Lower leg skin (tissue), 4 donors: ENCODE measurements at regions not wholly inside any gene's neighbourhood (a gene's known extent, or its start where the extent isn't known, plus 50 kb on each side); places are given as distances from the start of the nearest gene placed in this dataset.

Experiments used
- DNase-seq, 2 donors: peaks; one replicate each; pipeline ENCODE4 v3.0.0-alpha.2; 2019; ENCODE audit warnings: low spot score in 2 of 2
- H3K4me3 ChIP-seq: fragments of 200-600 bp; sonication (generic); 2 replicates; pipeline ENCODE4 v1.5.1; 2017; ENCODE audit warnings: mild to moderate bottlenecking, low read depth; ENCODE audit not compliant: poor library complexity, severe bottlenecking
- CTCF ChIP-seq, 3 donors: fragments of 450-650 bp; IDR thresholded peaks; one replicate each; pipeline ENCODE4 v1.5.1; 2016; ENCODE audit warnings: antibody characterized with exemption in 3 of 3, mild to moderate bottlenecking in 3 of 3, moderate library complexity in 2 of 3
- POLR2A ChIP-seq, 2 donors: fragments of 450-650 bp; IDR thresholded peaks; one replicate each; pipeline ENCODE4 v1.6.1; 2016 to 2017; ENCODE audit warnings: antibody characterized with exemption in 2 of 2, mild to moderate bottlenecking in 1 of 2, moderate library complexity in 1 of 2
- WGBS, 2 donors: methylation state at CpG; one replicate each; pipeline ENCODE4 v1.1.5; 2018; 5-methylcytosine and 5-hydroxymethylcytosine counted together
- intact Hi-C: fragments of 100-400 bp; cut with DNase I; formaldehyde crosslinking; loops from one replicate; pipeline ENCODE4 v1.15.0; 2023; ENCODE audit warnings: low total_unique reads

GRCh38 chr7:80588591-80588990 lies 49.9 kb upstream of the CD36 start:
- TF ChIP-seq POLR2A (IDR thresholded peaks at IDR 0.05) (no peak), CTCF (IDR thresholded peaks at IDR 0.05) (no peak)
- DNase-seq = no peak
- H3K4me3 ChIP-seq = no peak overlapping the region
- intact Hi-C loops = loop anchor here (5.0 kb wide), 1 partner anchor 1964 kb away; no protein-coding TSS in a partner anchor
- 77 to 81% methylated on average over 3 of the region's 3 CpGs for WGBS, 2 donors
